DND-41 (cell line): ENCODE measurements at regions not wholly inside any gene's neighbourhood (a gene's known extent, or its start where the extent isn't known, plus 50 kb on each side); places are given as distances from the start of the nearest gene placed in this dataset.

ENCODE experiments used
- EZH2 ChIP-seq: IDR thresholded peaks from 3 replicates; pipeline ENCODE4 v1.6.1; 2012; ENCODE audit warnings: borderline replicate concordance, low read depth, mild to moderate bottlenecking, moderate library complexity, low read length, inconsistent platforms; ENCODE audit not compliant: severe bottlenecking
- TF ChIP-seq, protein P1 (sequence below): IDR thresholded peaks from 2 replicates; pipeline ENCODE4 v1.5.1; 2012; ENCODE audit warnings: borderline replicate concordance, low read length, moderate library complexity, mild to moderate bottlenecking; ENCODE audit not compliant: poor library complexity, severe bottlenecking; ENCODE audit errors: extremely low read depth

- TF ChIP-seq, protein P1, sequence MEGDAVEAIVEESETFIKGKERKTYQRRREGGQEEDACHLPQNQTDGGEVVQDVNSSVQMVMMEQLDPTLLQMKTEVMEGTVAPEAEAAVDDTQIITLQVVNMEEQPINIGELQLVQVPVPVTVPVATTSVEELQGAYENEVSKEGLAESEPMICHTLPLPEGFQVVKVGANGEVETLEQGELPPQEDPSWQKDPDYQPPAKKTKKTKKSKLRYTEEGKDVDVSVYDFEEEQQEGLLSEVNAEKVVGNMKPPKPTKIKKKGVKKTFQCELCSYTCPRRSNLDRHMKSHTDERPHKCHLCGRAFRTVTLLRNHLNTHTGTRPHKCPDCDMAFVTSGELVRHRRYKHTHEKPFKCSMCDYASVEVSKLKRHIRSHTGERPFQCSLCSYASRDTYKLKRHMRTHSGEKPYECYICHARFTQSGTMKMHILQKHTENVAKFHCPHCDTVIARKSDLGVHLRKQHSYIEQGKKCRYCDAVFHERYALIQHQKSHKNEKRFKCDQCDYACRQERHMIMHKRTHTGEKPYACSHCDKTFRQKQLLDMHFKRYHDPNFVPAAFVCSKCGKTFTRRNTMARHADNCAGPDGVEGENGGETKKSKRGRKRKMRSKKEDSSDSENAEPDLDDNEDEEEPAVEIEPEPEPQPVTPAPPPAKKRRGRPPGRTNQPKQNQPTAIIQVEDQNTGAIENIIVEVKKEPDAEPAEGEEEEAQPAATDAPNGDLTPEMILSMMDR: no peak
- no peak for TF ChIP-seq EZH2
Observed at GRCh38 chr16:65988024-65988595, 378.4 kb upstream of the CDH5 start.
